Dendritic cell treated with granulocyte-macrophage colony-stimulating factor and Interleukin-4, amounts not matched to agents 40 ng/mL and 50 ng/mL, for 4 days (primary cell): ENCODE measurements at regions not wholly inside any gene's neighbourhood (a gene's known extent, or its start where the extent isn't known, plus 50 kb on each side); places are given as distances from the start of the nearest gene placed in this dataset.

Source experiments
- H3K27ac Mint-ChIP-seq: one replicate; pipeline ENCODE4 v1.8.0; 2022; ENCODE audit warnings: mild to moderate bottlenecking, mixed read lengths
- H3K27me3 Mint-ChIP-seq: one replicate; pipeline ENCODE4 v1.8.0; 2022; ENCODE audit warnings: mild to moderate bottlenecking, mixed read lengths
- H3K36me3 Mint-ChIP-seq: one replicate; pipeline ENCODE4 v1.8.0; 2022; ENCODE audit warnings: low read depth, mixed read lengths
- H3K4me1 Mint-ChIP-seq: one replicate; pipeline ENCODE4 v1.8.0; 2022; ENCODE audit warnings: low read depth, mixed read lengths
- H3K4me3 Mint-ChIP-seq: one replicate; pipeline ENCODE4 v1.8.0; 2022; ENCODE audit warnings: mild to moderate bottlenecking, moderate library complexity, mixed read lengths
- H3K9me3 Mint-ChIP-seq: one replicate; pipeline ENCODE4 v1.8.0; 2022; ENCODE audit warnings: mixed read lengths
- intact Hi-C: fragments of 100-400 bp; cut with micrococcal nuclease; formaldehyde crosslinking; loops from one replicate; pipeline ENCODE4 v1.15.0; 2022

DNA sequence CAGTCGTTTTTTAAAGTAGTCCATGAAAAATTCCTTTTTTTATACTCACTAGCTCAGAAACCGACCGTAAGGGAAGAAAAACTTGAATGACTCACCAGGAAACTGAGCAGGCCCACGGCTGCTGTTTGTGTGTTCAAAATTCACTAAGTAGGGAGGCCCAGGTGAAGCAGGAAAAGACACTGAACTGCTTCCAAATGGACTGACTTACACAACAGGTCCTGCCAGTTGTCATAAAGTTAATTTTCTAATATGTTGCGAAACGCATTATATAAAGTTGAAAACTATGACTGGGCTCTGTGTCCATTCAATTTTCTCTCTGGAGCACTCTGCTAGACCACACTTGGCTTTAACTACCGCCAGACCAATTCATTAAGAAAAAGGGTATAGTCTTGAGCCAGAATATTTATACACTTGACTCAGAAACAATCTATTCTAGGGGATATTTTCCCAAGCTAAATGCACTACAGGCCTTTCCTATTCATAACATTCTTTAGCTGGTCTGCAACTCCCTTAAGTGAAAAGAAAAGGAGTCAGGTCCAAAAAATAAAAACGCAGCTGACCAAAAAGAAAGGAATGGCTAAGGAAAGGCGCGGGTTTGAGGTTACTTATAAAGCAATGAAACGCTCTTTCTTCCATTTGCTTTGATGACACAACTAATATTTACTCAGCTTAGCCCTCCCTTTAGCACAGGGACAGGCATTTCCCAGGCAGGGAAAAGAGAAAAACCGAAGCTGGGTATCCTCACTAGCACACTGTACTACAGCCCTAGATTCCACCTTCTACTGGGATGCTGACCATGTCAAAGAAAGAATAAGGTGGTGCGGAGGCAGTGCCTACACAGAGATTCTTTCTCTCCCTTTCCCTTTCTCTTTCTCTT lies 306.3 kb upstream of the ESRRG start:
- H3K4me3 Mint-ChIP-seq = no peak overlapping the region
- H3K27ac Mint-ChIP-seq = no peak overlapping the region
- no peaks in the 10 kb centered on the region for H3K36me3 Mint-ChIP-seq
- peaks cover 14% of the 10 kb centered on the region for H3K4me1 Mint-ChIP-seq
- peaks cover 9% of the 10 kb centered on the region for H3K9me3 Mint-ChIP-seq
- intact Hi-C loops = no loop called here
- peaks cover 3% of the 10 kb centered on the region for H3K27me3 Mint-ChIP-seq

DNA sequence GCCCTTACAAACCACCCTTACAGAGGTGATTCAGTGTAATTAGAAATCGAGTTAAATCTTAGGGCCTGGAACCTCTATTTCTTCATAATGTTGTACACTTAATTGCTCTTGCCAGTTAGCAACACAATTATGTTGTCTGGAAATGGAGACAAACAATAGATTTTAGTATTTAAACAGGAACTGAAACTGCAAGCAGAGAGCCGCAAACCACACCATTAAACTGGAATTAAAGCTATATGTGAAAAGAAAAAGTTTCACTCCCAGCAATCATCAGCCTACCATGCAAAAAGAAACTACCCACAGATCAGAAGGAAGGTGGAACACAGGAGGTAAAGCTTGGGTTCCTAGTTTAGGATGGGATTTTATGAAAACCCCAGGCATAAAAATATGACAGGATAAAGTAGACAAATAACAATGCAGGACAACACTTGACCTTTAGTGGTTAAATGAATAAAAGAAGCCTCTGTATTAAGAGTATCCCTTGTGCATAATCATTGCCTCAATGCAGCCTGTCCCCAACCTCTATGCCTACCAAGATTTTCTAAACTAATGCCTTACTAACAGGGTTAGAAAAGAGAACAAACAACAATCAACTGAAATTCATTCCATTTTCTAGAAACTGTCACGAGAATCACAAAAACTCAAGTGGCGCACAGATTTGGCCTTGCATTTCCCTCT lies 304.3 kb upstream of the ESRRG start:
- Mint-ChIP-seq H3K4me3 (no peak overlapping the region), H3K27ac (no peak overlapping the region), H3K27me3 (peaks cover 3% of the 10 kb centered on the region), H3K4me1 (peaks cover 14% of the 10 kb centered on the region), H3K36me3 (no peaks in the 10 kb centered on the region), H3K9me3 (peaks cover 13% of the 10 kb centered on the region)
- intact Hi-C loops = no loop called here

DNA sequence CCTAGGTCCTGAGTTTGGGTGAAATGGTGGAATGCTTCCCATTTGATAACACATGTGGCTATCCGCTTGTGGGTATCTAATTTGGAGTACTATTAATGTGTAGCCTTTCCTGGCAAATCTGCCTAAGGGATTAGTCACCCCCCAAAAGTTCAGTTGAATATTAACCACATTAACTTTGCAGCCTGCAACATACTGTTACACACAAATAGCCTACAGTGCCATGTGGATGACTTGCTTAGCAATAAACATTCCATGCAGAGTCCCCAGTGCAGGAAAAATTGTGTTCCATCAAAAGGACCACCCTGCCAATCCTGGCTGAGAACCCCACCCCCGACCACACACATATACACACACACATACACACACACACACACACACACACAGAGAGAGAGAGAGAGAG lies 303.3 kb upstream of the ESRRG start:
- H3K9me3 Mint-ChIP-seq = peaks cover 17% of the 10 kb centered on the region
- H3K36me3 Mint-ChIP-seq = no peaks in the 10 kb centered on the region
- H3K4me1 Mint-ChIP-seq = peaks cover 14% of the 10 kb centered on the region
- no peak overlapping the region for H3K4me3 Mint-ChIP-seq
- H3K27ac Mint-ChIP-seq = no peak overlapping the region
- intact Hi-C loops = no loop called here
- H3K27me3 Mint-ChIP-seq = peaks cover 3% of the 10 kb centered on the region

DNA sequence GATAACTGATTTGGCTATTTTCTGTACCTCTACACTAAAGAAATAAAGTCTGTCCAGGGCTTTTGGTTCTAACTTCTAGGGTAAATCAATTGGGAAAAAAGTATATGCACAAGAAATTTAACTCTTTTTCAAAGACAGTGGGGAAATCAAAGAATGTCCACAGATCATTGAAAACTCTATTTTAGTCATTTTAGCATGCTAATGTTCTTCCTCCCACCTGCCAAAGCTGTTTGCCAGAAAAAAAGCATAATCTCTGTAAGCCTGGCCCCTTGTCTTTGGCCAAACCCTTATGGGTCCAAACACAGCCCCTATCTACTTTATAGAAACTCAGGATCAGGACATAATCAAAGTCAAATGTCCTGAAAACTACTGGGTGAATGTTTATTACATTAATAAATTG lies 302.2 kb upstream of the ESRRG start:
- intact Hi-C loops = no loop called here
- H3K27ac Mint-ChIP-seq = no peak overlapping the region
- H3K4me1 Mint-ChIP-seq = peaks cover 14% of the 10 kb centered on the region
- H3K36me3 Mint-ChIP-seq = no peaks in the 10 kb centered on the region
- H3K9me3 Mint-ChIP-seq = peaks cover 17% of the 10 kb centered on the region
- peaks cover 3% of the 10 kb centered on the region for H3K27me3 Mint-ChIP-seq
- H3K4me3 Mint-ChIP-seq = no peak overlapping the region

DNA sequence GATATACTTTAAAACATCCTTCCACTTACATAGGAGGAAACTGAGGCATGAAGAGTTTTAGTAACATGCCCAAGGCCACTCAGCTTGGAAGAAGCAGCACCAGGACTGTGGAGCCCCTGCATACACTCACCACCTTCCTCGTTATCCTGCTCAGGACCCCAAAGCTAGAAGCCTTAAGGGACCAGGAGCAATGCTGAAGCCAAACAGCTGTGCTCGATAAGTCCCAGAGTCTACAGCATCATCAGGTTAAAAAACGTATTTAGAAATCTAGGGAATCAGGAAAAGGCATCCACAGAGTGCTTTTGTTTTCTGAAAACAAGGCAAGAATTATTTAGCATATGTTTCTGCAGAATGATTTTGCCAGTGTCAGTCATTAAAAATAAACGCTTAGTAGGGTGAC lies 301.7 kb upstream of the ESRRG start:
- Mint-ChIP-seq H3K4me1 (peaks cover 14% of the 10 kb centered on the region), H3K27ac (no peak overlapping the region), H3K36me3 (no peaks in the 10 kb centered on the region), H3K4me3 (no peak overlapping the region), H3K27me3 (peaks cover 3% of the 10 kb centered on the region), H3K9me3 (peaks cover 17% of the 10 kb centered on the region)
- intact Hi-C loops = no loop called here

DNA sequence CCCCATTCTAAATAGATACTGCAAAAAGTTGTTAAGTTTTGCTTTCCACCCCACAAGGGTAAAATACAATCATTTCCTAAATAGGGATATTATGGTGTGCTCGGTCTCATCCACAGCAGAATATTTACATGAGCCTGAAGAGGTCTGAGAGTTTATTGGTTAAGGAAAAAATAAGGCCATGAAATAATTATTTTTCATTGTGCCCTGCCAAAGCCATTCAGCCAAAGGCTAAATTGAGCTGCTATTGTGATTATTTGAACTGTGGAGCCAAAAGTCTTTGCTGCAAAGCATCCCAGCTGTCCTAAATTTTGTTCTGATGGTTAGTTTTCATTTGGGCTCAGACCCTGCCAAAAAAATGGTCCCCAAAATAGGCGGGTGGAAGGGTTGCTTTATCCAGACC lies 298.7 kb upstream of the ESRRG start:
- Mint-ChIP-seq H3K4me3 (no peak overlapping the region), H3K27ac (no peak overlapping the region), H3K36me3 (no peaks in the 10 kb centered on the region), H3K4me1 (peaks cover 6% of the 10 kb centered on the region), H3K9me3 (peaks cover 16% of the 10 kb centered on the region), H3K27me3 (peaks cover 3% of the 10 kb centered on the region)
- intact Hi-C loops = no loop called here

DNA sequence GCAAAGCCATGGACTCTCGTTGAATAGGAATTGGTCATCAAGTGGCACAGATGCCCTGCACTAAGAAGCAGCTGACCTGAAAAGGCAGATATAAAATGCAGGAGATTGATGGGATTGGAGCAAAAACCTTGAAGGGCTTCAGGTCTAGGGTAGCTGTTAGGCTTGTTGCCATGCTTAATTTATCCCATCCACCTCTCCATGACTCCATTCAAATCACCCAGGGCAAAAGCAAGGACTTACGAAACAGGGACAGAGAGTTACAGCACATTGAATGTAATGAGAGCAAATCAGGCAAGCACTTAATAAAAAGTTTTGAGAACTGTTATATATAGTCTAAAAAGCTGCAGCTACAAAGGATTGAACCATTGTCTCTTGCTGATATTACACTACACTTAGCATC lies 298.2 kb upstream of the ESRRG start:
- Mint-ChIP-seq H3K36me3 (no peaks in the 10 kb centered on the region), H3K9me3 (peaks cover 10% of the 10 kb centered on the region), H3K4me1 (no peaks in the 10 kb centered on the region), H3K27ac (no peak overlapping the region), H3K4me3 (no peak overlapping the region), H3K27me3 (peaks cover 3% of the 10 kb centered on the region)
- intact Hi-C loops = no loop called here

DNA sequence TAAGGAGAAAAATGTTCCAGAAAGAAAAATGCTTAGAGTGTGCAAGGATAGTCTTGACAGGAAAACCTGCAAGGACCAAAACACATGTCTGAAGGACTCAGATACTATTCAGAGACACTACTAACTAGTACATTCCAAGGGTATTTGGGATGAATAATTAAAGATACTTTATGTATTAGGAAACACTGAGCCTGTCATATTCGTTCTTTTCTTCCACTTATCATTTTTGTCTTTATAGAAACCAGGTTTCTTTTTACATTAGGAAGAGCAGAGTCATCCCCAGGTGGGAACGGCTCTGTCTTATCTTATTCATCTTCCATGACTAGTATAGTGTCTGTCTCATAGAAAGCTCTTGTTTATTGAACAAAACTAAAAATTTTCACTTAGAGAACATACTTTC lies 296.2 kb upstream of the ESRRG start:
- H3K4me3 Mint-ChIP-seq = no peak overlapping the region
- no peaks in the 10 kb centered on the region for H3K36me3 Mint-ChIP-seq
- H3K27ac Mint-ChIP-seq = no peak overlapping the region
- peaks cover 8% of the 10 kb centered on the region for H3K9me3 Mint-ChIP-seq
- no peaks in the 10 kb centered on the region for H3K4me1 Mint-ChIP-seq
- intact Hi-C loops = no loop called here
- H3K27me3 Mint-ChIP-seq = no peaks in the 10 kb centered on the region

DNA sequence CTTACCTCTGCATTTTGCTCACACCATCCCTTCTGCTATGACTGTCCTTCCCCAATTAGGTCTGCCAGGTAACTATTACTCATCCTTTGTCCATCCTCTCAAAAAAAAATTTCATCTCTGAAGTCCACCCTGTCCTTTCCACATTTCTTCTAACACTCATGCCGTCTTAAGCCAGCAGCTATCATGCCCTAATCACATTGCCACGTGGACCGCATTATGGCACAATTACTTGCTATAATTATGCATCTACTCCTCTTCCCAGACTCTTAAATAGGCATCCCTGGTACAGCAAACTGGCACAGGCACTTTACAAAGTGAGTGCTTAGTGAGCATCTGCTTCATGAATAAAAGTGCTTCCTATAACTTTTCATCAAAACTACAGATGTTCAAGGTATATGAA lies 295.4 kb upstream of the ESRRG start:
- intact Hi-C loops = no loop called here
- Mint-ChIP-seq H3K27ac (no peak overlapping the region), H3K27me3 (no peaks in the 10 kb centered on the region), H3K36me3 (no peaks in the 10 kb centered on the region), H3K4me3 (no peak overlapping the region), H3K4me1 (no peaks in the 10 kb centered on the region), H3K9me3 (peaks cover 8% of the 10 kb centered on the region)

DNA sequence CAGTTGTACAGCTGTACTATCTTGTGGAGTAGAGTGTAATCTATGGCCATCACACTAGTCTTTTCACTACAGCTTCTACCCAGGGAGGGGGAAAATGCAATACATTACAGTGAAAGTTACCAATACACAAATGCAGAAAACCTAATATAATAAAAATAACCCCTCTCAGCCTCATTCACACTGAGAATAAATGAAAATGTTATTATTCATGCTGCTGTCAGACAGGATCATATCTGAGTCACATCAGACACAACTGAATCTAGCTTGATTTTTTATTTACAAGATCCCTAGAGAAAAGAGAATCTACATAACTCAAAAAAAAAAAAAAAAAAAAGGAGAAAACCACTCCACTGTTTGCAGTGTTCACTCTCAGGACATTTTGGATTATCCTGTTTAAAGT lies 293.9 kb upstream of the ESRRG start:
- Mint-ChIP-seq H3K4me1 (no peaks in the 10 kb centered on the region), H3K9me3 (peaks cover under 1% of the 10 kb centered on the region), H3K4me3 (no peak overlapping the region), H3K27ac (no peak overlapping the region), H3K27me3 (no peaks in the 10 kb centered on the region), H3K36me3 (no peaks in the 10 kb centered on the region)
- intact Hi-C loops = no loop called here

DNA sequence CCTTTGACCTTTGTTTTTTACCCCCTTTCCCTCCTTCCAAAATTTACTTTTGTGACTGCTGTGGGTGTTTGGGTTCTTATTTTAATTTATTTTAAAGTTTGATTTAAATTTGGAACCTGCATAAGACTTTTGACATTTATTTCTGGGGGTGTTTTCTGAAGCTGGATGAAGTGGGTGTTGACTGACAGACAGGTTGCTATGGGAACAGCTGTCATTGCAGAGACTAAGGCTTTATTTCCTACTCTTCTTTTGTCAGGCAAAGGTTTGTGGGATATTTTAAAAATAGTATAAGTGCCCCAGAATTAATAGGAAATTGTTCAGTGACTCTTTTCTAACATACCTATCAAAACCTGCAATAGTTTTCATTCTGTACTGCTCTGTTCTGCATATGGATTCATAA lies 290.8 kb upstream of the ESRRG start:
- Mint-ChIP-seq H3K4me3 (no peak overlapping the region), H3K36me3 (no peaks in the 10 kb centered on the region), H3K27ac (no peak overlapping the region), H3K27me3 (no peaks in the 10 kb centered on the region), H3K4me1 (no peaks in the 10 kb centered on the region), H3K9me3 (no peaks in the 10 kb centered on the region)
- intact Hi-C loops = no loop called here

DNA sequence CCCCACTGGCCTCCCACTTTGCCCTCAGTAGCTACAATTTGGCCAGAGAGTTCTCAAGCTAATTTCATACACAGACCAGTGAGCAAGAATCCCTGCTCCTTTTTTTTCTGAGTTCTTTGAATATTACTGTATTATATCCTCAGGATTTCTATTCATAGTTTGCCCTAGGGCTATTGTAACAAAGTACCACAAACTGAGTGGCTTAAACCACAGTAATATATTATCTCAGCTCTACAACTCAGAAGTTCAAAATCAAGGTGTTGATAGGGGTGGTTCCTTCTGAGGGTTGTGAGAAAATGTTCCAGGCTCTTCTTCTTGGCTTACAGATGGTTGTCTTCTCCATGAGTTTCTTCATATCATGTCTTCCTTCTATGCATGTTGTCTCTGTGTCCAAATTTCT lies 289.4 kb upstream of the ESRRG start:
- H3K27me3 Mint-ChIP-seq = no peaks in the 10 kb centered on the region
- no peaks in the 10 kb centered on the region for H3K4me1 Mint-ChIP-seq
- no peaks in the 10 kb centered on the region for H3K9me3 Mint-ChIP-seq
- no peak overlapping the region for H3K27ac Mint-ChIP-seq
- intact Hi-C loops = no loop called here
- H3K4me3 Mint-ChIP-seq = no peak overlapping the region
- H3K36me3 Mint-ChIP-seq = no peaks in the 10 kb centered on the region

DNA sequence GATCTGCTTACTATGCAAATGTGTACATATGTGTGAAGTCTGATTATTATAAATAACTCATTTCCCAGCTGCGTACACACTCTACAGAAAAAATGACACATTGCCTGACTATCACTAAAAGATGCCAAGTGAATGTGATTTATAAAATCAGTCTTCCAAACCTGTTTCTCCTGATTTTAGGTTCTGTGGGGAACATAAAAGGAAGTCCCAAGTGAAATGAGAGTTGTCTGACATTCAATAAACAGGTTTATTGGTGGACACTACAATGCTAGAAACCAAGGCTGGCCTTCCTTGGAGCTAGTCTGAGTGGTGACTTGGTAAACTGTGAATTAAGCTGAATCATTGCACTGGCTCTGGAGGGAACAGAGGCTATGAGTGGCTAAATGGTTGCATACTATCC lies 287.9 kb upstream of the ESRRG start:
- H3K4me1 Mint-ChIP-seq = no peaks in the 10 kb centered on the region
- no peaks in the 10 kb centered on the region for H3K36me3 Mint-ChIP-seq
- intact Hi-C loops = no loop called here
- no peaks in the 10 kb centered on the region for H3K27me3 Mint-ChIP-seq
- H3K27ac Mint-ChIP-seq = no peak overlapping the region
- H3K4me3 Mint-ChIP-seq = no peak overlapping the region
- no peaks in the 10 kb centered on the region for H3K9me3 Mint-ChIP-seq

DNA sequence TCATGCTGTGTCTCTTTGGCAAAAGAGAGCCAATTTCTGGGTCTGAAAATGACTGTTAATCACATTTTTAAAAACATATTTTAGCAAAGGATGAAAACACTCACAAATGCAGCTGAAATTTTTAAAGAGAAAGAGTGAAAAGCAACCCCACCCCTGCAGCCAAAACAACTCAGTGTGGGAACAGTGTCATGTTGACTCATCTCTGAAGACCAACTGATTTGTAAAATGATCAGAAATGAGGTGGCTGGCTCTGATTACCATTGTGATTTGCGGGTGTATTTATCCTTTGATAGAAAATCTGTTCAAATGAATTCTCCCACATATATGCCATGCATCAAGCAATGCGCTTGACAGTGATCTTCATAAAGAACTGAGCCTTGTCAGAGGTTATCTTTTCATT lies 287.0 kb upstream of the ESRRG start:
- no peak overlapping the region for H3K4me3 Mint-ChIP-seq
- intact Hi-C loops = no loop called here

DNA sequence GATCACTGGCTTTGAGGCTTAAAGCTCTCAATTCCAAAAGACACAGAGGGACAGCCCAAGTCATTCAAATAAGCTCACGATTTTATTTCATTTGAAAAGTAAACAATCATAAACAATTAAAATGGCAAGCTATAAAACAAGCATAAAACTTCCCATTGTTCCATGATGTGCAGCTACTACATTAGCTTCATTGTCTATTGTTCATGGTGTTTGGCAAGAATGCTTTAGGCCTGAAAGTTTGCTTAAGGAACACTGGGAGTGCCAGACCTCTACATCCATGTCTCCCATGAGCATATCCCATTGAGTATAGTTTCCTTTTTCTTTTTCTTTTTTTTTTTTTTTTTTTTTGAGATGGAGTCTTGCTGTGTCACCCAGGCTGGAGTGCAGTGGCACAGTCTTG lies 286.1 kb upstream of the ESRRG start:
- no peaks in the 10 kb centered on the region for H3K36me3 Mint-ChIP-seq
- H3K4me1 Mint-ChIP-seq = no peaks in the 10 kb centered on the region
- H3K27me3 Mint-ChIP-seq = no peaks in the 10 kb centered on the region
- no peak overlapping the region for H3K4me3 Mint-ChIP-seq
- intact Hi-C loops = no loop called here
- H3K9me3 Mint-ChIP-seq = no peaks in the 10 kb centered on the region
- no peak overlapping the region for H3K27ac Mint-ChIP-seq

More for the DNA sequence above, 287.0 kb upstream of the ESRRG start:
- Mint-ChIP-seq H3K27ac (no peak overlapping the region), H3K27me3 (no peaks in the 10 kb centered on the region), H3K4me1 (no peaks in the 10 kb centered on the region), H3K36me3 (no peaks in the 10 kb centered on the region), H3K9me3 (no peaks in the 10 kb centered on the region)
